ENCODE measurements at regions not wholly inside any gene's neighbourhood (a gene's known extent, or its start where the extent isn't known, plus 50 kb on each side); places are given as distances from the start of the nearest gene placed in this dataset.

GRCh38 chr21:35603494-35603893, 456.8 kb downstream of the SETD4 start:
- Mint-ChIP-seq H3K27me3 (ENCODE audit: low read depth in 2 of 2) (peaks cover 10 to 18% of the 10 kb centered on the region in 2 donors), H3K4me1 (no peaks in the 10 kb centered on the region), H3K9me3 (no peaks in the 10 kb centered on the region), H3K36me3 (no peaks in the 10 kb centered on the region), H3K27ac (no peak overlapping the region), H3K4me3 (no peak overlapping the region)
- Histone ChIP-seq H3K36me3 (ENCODE audit: control insufficient read depth, insufficient read depth, low read length) (no peaks in the 10 kb centered on the region), H3K9me3 (ENCODE audit: control insufficient read depth, insufficient read depth, low read length) (no peaks in the 10 kb centered on the region), H3K4me1 (ENCODE audit: control insufficient read depth, insufficient read depth, low read length) (no peaks in the 10 kb centered on the region), H3K4me3 (ENCODE audit: low read length) (no peak overlapping the region), H3K27ac (ENCODE audit: low read length) (no peak overlapping the region), H3K27me3 (ENCODE audit: control insufficient read depth, insufficient read depth, low read length) (peaks cover 2% of the 10 kb centered on the region)
- TF ChIP-seq, protein P1, sequence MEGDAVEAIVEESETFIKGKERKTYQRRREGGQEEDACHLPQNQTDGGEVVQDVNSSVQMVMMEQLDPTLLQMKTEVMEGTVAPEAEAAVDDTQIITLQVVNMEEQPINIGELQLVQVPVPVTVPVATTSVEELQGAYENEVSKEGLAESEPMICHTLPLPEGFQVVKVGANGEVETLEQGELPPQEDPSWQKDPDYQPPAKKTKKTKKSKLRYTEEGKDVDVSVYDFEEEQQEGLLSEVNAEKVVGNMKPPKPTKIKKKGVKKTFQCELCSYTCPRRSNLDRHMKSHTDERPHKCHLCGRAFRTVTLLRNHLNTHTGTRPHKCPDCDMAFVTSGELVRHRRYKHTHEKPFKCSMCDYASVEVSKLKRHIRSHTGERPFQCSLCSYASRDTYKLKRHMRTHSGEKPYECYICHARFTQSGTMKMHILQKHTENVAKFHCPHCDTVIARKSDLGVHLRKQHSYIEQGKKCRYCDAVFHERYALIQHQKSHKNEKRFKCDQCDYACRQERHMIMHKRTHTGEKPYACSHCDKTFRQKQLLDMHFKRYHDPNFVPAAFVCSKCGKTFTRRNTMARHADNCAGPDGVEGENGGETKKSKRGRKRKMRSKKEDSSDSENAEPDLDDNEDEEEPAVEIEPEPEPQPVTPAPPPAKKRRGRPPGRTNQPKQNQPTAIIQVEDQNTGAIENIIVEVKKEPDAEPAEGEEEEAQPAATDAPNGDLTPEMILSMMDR (IDR thresholded peaks at IDR 0.05), result no peak
- DNase-seq, result no peak
- WGBS (ENCODE audit: insufficient coverage), result 90% methylated on average over 5 of the region's 5 CpGs
- intact Hi-C loops (cut with micrococcal nuclease), result no loop called here
- no peak for ATAC-seq

DNA sequence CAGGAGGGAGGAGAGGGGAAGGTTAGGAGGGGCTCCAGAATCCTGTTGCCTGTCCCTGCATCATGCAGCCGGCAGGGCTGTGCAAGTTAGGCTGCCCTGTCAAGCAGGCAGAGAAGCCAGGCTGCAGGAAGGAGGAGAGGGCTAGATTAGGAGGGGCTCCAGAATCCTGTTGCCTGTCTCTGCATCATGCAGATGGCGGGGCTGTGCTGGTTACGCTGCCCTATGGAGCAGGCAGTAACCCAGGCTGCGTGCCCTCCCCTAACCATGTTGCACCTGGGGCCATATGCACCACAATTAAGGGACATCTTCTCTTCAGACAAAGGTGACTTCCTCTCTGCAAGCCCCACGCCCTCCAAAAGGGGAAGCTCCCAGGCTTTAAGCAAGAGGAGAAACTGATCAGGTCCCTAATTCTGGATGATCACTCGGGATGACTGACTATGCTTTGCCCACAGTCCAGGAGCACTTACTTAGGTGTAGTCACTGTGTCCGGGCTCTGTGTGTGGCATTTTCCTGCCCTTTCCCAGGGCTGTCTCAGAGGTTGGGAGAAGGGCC, 457.4 kb downstream of the SETD4 start:
- H3K4me1 ChIP-seq (ENCODE audit: control insufficient read depth, insufficient read depth, low read length), result no peaks in the 10 kb centered on the region
- no peaks in the 10 kb centered on the region for H3K36me3 Mint-ChIP-seq
- WGBS (ENCODE audit: insufficient coverage), result 59% methylated on average over 7 of the region's 7 CpGs
- intact Hi-C loops (cut with micrococcal nuclease), result no loop called here
- TF ChIP-seq, protein P1 (IDR thresholded peaks at IDR 0.05), result no peak
- ATAC-seq (no peak), DNase-seq (no peak)
- H3K27ac Mint-ChIP-seq, result no peak overlapping the region
- H3K27me3 ChIP-seq (ENCODE audit: control insufficient read depth, insufficient read depth, low read length), result peaks cover 4% of the 10 kb centered on the region
- H3K4me1 Mint-ChIP-seq, result no peaks in the 10 kb centered on the region
- peaks cover 8 to 18% of the 10 kb centered on the region in 2 donors for H3K27me3 Mint-ChIP-seq (ENCODE audit: low read depth in 2 of 2)
- no peaks in the 10 kb centered on the region for H3K9me3 Mint-ChIP-seq
- H3K36me3 ChIP-seq (ENCODE audit: control insufficient read depth, insufficient read depth, low read length), result no peaks in the 10 kb centered on the region
- no peak overlapping the region for H3K4me3 Mint-ChIP-seq
- H3K4me3 ChIP-seq (ENCODE audit: low read length), result no peak overlapping the region
- no peak overlapping the region for H3K27ac ChIP-seq (ENCODE audit: low read length)
- no peaks in the 10 kb centered on the region for H3K9me3 ChIP-seq (ENCODE audit: control insufficient read depth, insufficient read depth, low read length)

- no peak for ATAC-seq
- no peak overlapping the region for H3K4me3 ChIP-seq (ENCODE audit: low read length)
- H3K4me1 ChIP-seq (ENCODE audit: control insufficient read depth, insufficient read depth, low read length), result no peaks in the 10 kb centered on the region
- no peak overlapping the region for H3K27ac ChIP-seq (ENCODE audit: low read length)
- TF ChIP-seq, protein P1 (IDR thresholded peaks at IDR 0.05), result no peak
- no peaks in the 10 kb centered on the region for H3K4me1 Mint-ChIP-seq
- 88% methylated on average over 2 of the region's 4 CpGs for WGBS (ENCODE audit: insufficient coverage)
- no peak overlapping the region for H3K27ac Mint-ChIP-seq
- H3K9me3 ChIP-seq (ENCODE audit: control insufficient read depth, insufficient read depth, low read length), result no peaks in the 10 kb centered on the region
- H3K36me3 ChIP-seq (ENCODE audit: control insufficient read depth, insufficient read depth, low read length), result no peaks in the 10 kb centered on the region
- H3K36me3 Mint-ChIP-seq, result no peaks in the 10 kb centered on the region
- H3K4me3 Mint-ChIP-seq, result no peak overlapping the region
- H3K27me3 Mint-ChIP-seq (ENCODE audit: low read depth in 2 of 2), result peaks cover 8 to 18% of the 10 kb centered on the region in 2 donors
- no peak for DNase-seq
- H3K27me3 ChIP-seq (ENCODE audit: control insufficient read depth, insufficient read depth, low read length), result peaks cover 4% of the 10 kb centered on the region
- intact Hi-C loops (cut with micrococcal nuclease), result no loop called here
- H3K9me3 Mint-ChIP-seq, result no peaks in the 10 kb centered on the region
Observed at GRCh38 chr21:35601211-35601610, 459.1 kb downstream of the SETD4 start.

DNA sequence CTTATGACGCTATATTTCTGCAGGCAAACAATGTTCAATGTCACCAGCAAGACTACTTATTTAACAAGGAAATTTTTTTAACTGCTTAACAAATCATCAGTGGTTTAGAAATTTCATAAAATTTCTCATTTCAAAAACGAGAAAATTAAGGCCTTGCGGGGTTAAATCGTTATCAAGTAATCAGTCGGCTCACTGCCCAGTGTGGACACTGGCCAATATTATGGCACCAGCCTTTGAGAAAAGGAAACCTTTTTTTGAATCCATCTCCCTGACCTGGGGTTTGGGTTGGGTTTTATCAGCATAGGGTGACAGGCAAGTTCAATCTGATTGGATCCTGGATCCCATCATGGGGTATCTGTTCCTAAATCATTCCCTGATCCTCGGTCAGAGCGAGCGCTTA, 461.2 kb downstream of the SETD4 start:
- H3K27ac Mint-ChIP-seq, result no peak overlapping the region
- H3K36me3 ChIP-seq (ENCODE audit: control insufficient read depth, insufficient read depth, low read length), result no peaks in the 10 kb centered on the region
- no peaks in the 10 kb centered on the region for H3K9me3 ChIP-seq (ENCODE audit: control insufficient read depth, insufficient read depth, low read length)
- no peaks in the 10 kb centered on the region for H3K4me1 ChIP-seq (ENCODE audit: control insufficient read depth, insufficient read depth, low read length)
- H3K9me3 Mint-ChIP-seq, result no peaks in the 10 kb centered on the region
- H3K4me3 Mint-ChIP-seq, result no peak overlapping the region
- peaks cover 14% of the 10 kb centered on the region in 2 donors for H3K27me3 Mint-ChIP-seq (ENCODE audit: low read depth in 2 of 2)
- no peak overlapping the region for H3K4me3 ChIP-seq (ENCODE audit: low read length)
- H3K27ac ChIP-seq (ENCODE audit: low read length), result no peak overlapping the region
- whole genome bisulfite sequencing (ENCODE audit: insufficient coverage), result 88% methylated on average over 8 of the region's 8 CpGs
- DNase-seq (no peak), ATAC-seq (no peak)
- peaks cover 4% of the 10 kb centered on the region for H3K27me3 ChIP-seq (ENCODE audit: control insufficient read depth, insufficient read depth, low read length)
- TF ChIP-seq, protein P1 (IDR thresholded peaks at IDR 0.05), result no peak
- intact Hi-C loops (cut with micrococcal nuclease), result no loop called here
- H3K4me1 Mint-ChIP-seq, result no peaks in the 10 kb centered on the region
- no peaks in the 10 kb centered on the region for H3K36me3 Mint-ChIP-seq

Data from natural killer cell (primary cell).